H9 (cell line): ENCODE measurements at regions not wholly inside any gene's neighbourhood (a gene's known extent, or its start where the extent isn't known, plus 50 kb on each side); places are given as distances from the start of the nearest gene placed in this dataset.

Source experiments
- DNase-seq: peaks from one replicate; pipeline ENCODE4 v3.0.0-alpha.2; 2017
- H2AFZ ChIP-seq: one replicate; pipeline ENCODE4 v1.6.1; 2013; ENCODE audit warnings: mild to moderate bottlenecking, low read length, control low read depth, moderate library complexity
- H2AK5ac ChIP-seq: 2 replicates; pipeline ENCODE4 v1.6.1; 2013; ENCODE audit warnings: low read length, control low read depth, mixed read lengths; ENCODE audit not compliant: insufficient read length
- H2BK120ac ChIP-seq: one replicate; pipeline ENCODE4 v1.6.1; 2013; ENCODE audit warnings: low read depth, mild to moderate bottlenecking, low read length, control low read depth, inconsistent platforms; ENCODE audit not compliant: poor library complexity, severe bottlenecking
- H2BK12ac ChIP-seq: 2 replicates; pipeline ENCODE4 v1.6.1; 2013; ENCODE audit warnings: low read length, control low read depth, mixed read lengths, low read depth; ENCODE audit not compliant: insufficient read length
- H2BK15ac ChIP-seq: 2 replicates; pipeline ENCODE4 v1.6.1; 2013; ENCODE audit warnings: low read depth, low read length, control low read depth
- H2BK20ac ChIP-seq: one replicate; pipeline ENCODE4 v1.6.1; 2013; ENCODE audit warnings: low read depth, mild to moderate bottlenecking, low read length, control low read depth, inconsistent platforms; ENCODE audit not compliant: poor library complexity, severe bottlenecking
- H2BK5ac ChIP-seq: 2 replicates; pipeline ENCODE4 v1.6.1; 2013; ENCODE audit warnings: low read length, control low read depth, mixed read lengths; ENCODE audit not compliant: insufficient read length
- H3K14ac ChIP-seq: 2 replicates; pipeline ENCODE4 v1.6.1; 2013; ENCODE audit warnings: low read length, control low read depth; ENCODE audit not compliant: insufficient read depth
- H3K18ac ChIP-seq: 2 replicates; pipeline ENCODE4 v1.6.1; 2013; ENCODE audit warnings: low read depth, mild to moderate bottlenecking, mixed read lengths, low read length, control low read depth; ENCODE audit not compliant: insufficient read length
- H3K23ac ChIP-seq: 2 replicates; pipeline ENCODE4 v1.6.1; 2013; ENCODE audit warnings: low read length, control low read depth, mixed read lengths, low read depth; ENCODE audit not compliant: insufficient read length
- H3K23me2 ChIP-seq: 2 replicates; pipeline ENCODE4 v1.6.1; 2013; ENCODE audit warnings: low read depth, mild to moderate bottlenecking, mixed read lengths, low read length, control low read depth; ENCODE audit not compliant: insufficient read length, poor library complexity, severe bottlenecking
- H3K27ac ChIP-seq: 2 replicates; pipeline ENCODE4 v1.5.1; 2013; ENCODE audit warnings: low read length, control low read depth, mixed read lengths, low read depth; ENCODE audit not compliant: insufficient read length
- H3K27me3 ChIP-seq: 2 replicates; pipeline ENCODE4 v1.6.1; 2013; ENCODE audit warnings: low read length, control low read depth, inconsistent platforms; ENCODE audit not compliant: insufficient read depth
- H3K4ac ChIP-seq: 2 replicates; pipeline ENCODE4 v1.6.1; 2013; ENCODE audit warnings: low read depth, mild to moderate bottlenecking, control low read depth, inconsistent platforms, low read length, moderate library complexity
- H3K4me1 ChIP-seq: 2 replicates; pipeline ENCODE4 v1.6.1; 2013; ENCODE audit warnings: low read length, control low read depth, inconsistent platforms; ENCODE audit not compliant: insufficient read depth
- H3K4me2 ChIP-seq: 2 replicates; pipeline ENCODE4 v1.6.1; 2013; ENCODE audit warnings: low read length, control low read depth, mixed read lengths; ENCODE audit not compliant: insufficient read length, insufficient read depth
- H3K56ac ChIP-seq: 2 replicates; pipeline ENCODE4 v1.6.1; 2013; ENCODE audit warnings: low read depth, mild to moderate bottlenecking, mixed read lengths, low read length, control low read depth; ENCODE audit not compliant: insufficient read length
- H3K79me1 ChIP-seq: 2 replicates; pipeline ENCODE4 v1.6.1; 2013; ENCODE audit warnings: low read depth, mild to moderate bottlenecking, moderate library complexity, low read length, control low read depth, inconsistent platforms; ENCODE audit not compliant: insufficient read depth, poor library complexity, severe bottlenecking
- H3K79me2 ChIP-seq: 2 replicates; pipeline ENCODE4 v1.6.1; 2013; ENCODE audit warnings: low read length, control low read depth, inconsistent platforms; ENCODE audit not compliant: insufficient read depth
- H3K9ac ChIP-seq: 2 replicates; pipeline ENCODE4 v1.6.1; 2013; ENCODE audit warnings: low read length, control low read depth, mixed read lengths; ENCODE audit not compliant: insufficient read length; ENCODE audit errors: extremely low read depth
- H3K9me3 ChIP-seq: one replicate; pipeline ENCODE4 v1.6.1; 2013; ENCODE audit warnings: low read depth, low read length, inconsistent platforms; ENCODE audit not compliant: control insufficient read depth
- H3T11ph ChIP-seq: one replicate; pipeline ENCODE4 v1.6.1; 2013; ENCODE audit warnings: mild to moderate bottlenecking, low read length, control low read depth, inconsistent platforms
- H4K20me1 ChIP-seq: one replicate; pipeline ENCODE4 v1.6.1; 2013; ENCODE audit not compliant: control insufficient read depth, insufficient read length, insufficient read depth
- H4K5ac ChIP-seq: 2 replicates; pipeline ENCODE4 v1.6.1; 2013; ENCODE audit warnings: low read depth, mild to moderate bottlenecking, mixed read lengths, low read length, control low read depth; ENCODE audit not compliant: insufficient read length
- H4K8ac ChIP-seq: replicated peaks from 2 replicates; pipeline ENCODE4 v1.6.1; 2013; ENCODE audit warnings: low read length, control low read depth, mixed read lengths, low read depth; ENCODE audit not compliant: insufficient read length
- H4K91ac ChIP-seq: 2 replicates; pipeline ENCODE4 v1.6.1; 2013; ENCODE audit warnings: low read depth, mild to moderate bottlenecking, moderate library complexity, mixed read lengths, low read length, control low read depth; ENCODE audit not compliant: insufficient read length
- H3K27ac Mint-ChIP-seq, 3 experiments: 2 replicates in 2 of 3; 3 replicates in 1 of 3; pipeline ENCODE4 v1.8.0; 2020 to 2021; ENCODE audit warnings: mixed read lengths in 3 of 3, mild to moderate bottlenecking in 1 of 3, moderate library complexity in 1 of 3
- H3K27me3 Mint-ChIP-seq: 2 replicates; pipeline ENCODE4 v1.8.0; 2021; ENCODE audit warnings: low read depth, mild to moderate bottlenecking, moderate library complexity, mixed read lengths
- H3K36me3 Mint-ChIP-seq, 3 experiments: 2 replicates in 2 of 3; 3 replicates in 1 of 3; pipeline ENCODE4 v1.8.0; 2020 to 2021; ENCODE audit warnings: low read depth in 3 of 3, mixed read lengths in 3 of 3; ENCODE audit not compliant: insufficient read depth in 1 of 3
- H3K4me1 Mint-ChIP-seq, 2 experiments: 2 replicates each; pipeline ENCODE4 v1.8.0; 2020; ENCODE audit warnings: mixed read lengths in 2 of 2
- H3K4me3 Mint-ChIP-seq, 2 experiments: 2 replicates in 1 of 2; 3 replicates in 1 of 2; pipeline ENCODE4 v1.8.0; 2020 to 2021; ENCODE audit warnings: mild to moderate bottlenecking in 2 of 2, mixed read lengths in 2 of 2, moderate library complexity in 1 of 2
- H3K9me3 Mint-ChIP-seq, 2 experiments: 2 replicates in 1 of 2; 3 replicates in 1 of 2; pipeline ENCODE4 v1.8.0; 2020; ENCODE audit warnings: mild to moderate bottlenecking in 2 of 2, mixed read lengths in 2 of 2, moderate library complexity in 1 of 2
- CTCF ChIP-seq: fragments of 200-600 bp; sonication (generic); conservative IDR thresholded peaks from 3 replicates; pipeline ENCODE4 v1.8.0; 2021; ENCODE audit warnings: antibody characterized with exemption, mild to moderate bottlenecking
- WGBS: extraction: QIAGEN DNeasy Blood & Tissue Kit; methylation state at CpG from one replicate; pipeline ENCODE4 v1.1.7; 2013; ENCODE audit warnings: missing lambda C conversion rate, low lambda C conversion rate, mixed read lengths; ENCODE audit not compliant: insufficient read length; ENCODE audit errors: extremely low coverage; 5-methylcytosine and 5-hydroxymethylcytosine counted together

DNA sequence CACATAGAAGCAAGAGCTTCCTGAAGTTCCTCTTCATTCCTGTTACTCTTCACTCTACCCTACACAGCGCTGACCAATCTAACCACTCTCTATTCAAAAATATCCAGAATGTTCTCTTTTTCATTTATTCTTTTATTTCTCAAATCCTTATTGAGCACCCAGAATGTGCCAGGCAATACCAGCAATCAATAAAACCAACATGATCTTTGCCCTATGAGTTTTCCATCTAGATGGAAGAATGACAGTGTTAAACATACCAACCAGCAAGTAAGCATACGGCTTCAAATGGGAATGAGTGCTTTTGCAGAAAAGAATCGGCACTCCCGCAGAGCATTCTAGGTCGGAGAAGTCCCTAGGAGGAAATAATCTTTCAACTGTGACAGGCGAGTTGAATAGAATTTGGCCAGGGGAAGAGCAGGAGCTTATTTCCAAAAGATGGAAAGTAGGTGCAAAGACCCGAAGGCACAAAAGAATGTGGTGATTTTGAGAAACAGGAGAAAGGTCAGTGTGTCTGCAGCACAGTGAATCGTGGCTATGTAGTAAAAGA is 217.8 kb upstream of the MEIS1 start:
- no peak overlapping the region for H2AFZ ChIP-seq
- no peak overlapping the region for H3K9ac ChIP-seq
- TF ChIP-seq CTCF, result no peak

More for the DNA sequence above, 217.8 kb upstream of the MEIS1 start:
- H3K79me1 ChIP-seq, result no peaks in the 10 kb centered on the region
- no peak overlapping the region for H2BK120ac ChIP-seq
- no peak overlapping the region for H2AK5ac ChIP-seq
- Mint-ChIP-seq H3K27ac (no peak overlapping the region), H3K36me3 (no peaks in the 10 kb centered on the region), H3K9me3 (peaks cover 0 to 3% of the 10 kb centered on the region in 2 experiments; a peak in 2 of 5 replicates), H3K27me3 (no peaks in the 10 kb centered on the region), H3K4me3 (no peak overlapping the region), H3K4me1 (no peaks in the 10 kb centered on the region)
- H4K5ac ChIP-seq, result no peak overlapping the region
- H3K4me2 ChIP-seq, result no peak overlapping the region
- no peak overlapping the region for H3K4ac ChIP-seq
- H2BK12ac ChIP-seq, result no peak overlapping the region
- H3K27ac ChIP-seq, result no peak overlapping the region
- H3K14ac ChIP-seq, result no peak overlapping the region
- WGBS, result no CpG with 5 or more reads among the region's 8 CpGs
- H2BK15ac ChIP-seq, result no peak overlapping the region
- H3K9me3 ChIP-seq, result no peaks in the 10 kb centered on the region
- no peaks in the 10 kb centered on the region for H3K27me3 ChIP-seq
- H4K8ac ChIP-seq, result no peak overlapping the region
- DNase-seq, result no peak
- H3T11ph ChIP-seq, result no peak overlapping the region
- no peaks in the 10 kb centered on the region; the same call in 1 of the 2 replicates for H3K4me1 ChIP-seq
- no peak overlapping the region for H3K18ac ChIP-seq
- no peaks in the 10 kb centered on the region for H3K23me2 ChIP-seq
- no peaks in the 10 kb centered on the region for H4K20me1 ChIP-seq
- no peak overlapping the region for H3K23ac ChIP-seq
- H3K79me2 ChIP-seq, result no peaks in the 10 kb centered on the region
- no peak overlapping the region for H3K56ac ChIP-seq
- H4K91ac ChIP-seq, result no peak overlapping the region
- no peak overlapping the region for H2BK20ac ChIP-seq
- H2BK5ac ChIP-seq, result no peak overlapping the region
